ENCODE measurements at regions not wholly inside any gene's neighbourhood (a gene's known extent, or its start where the extent isn't known, plus 50 kb on each side); places are given as distances from the start of the nearest gene placed in this dataset.

DNA sequence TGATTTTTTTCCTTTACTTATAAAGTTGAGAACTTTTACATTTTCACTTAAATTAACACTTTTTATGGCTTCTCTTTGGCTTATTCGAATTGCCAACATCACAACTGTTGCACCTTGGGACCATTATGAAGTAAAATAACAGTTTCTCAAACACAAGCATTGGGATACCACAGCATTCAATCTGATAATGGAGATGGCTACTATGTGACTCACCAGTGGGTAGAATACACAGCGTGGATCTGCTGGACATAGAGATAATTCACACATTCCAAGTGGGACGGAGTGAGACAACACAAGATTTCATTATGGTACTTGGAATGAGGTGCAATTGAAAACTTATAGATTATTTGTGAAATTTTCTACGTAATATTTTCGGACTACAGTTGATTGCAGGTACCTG lies 68.0 kb downstream of the ADAMTS1 start:
- Mint-ChIP-seq H3K36me3 (no peaks in the 10 kb centered on the region), H3K4me1 (peaks cover 12% of the 10 kb centered on the region), H3K27ac (no peak overlapping the region), H3K4me3 (no peak overlapping the region), H3K27me3 (ENCODE audit: low read depth) (no peaks in the 10 kb centered on the region), H3K9me3 (peaks cover 5% of the 10 kb centered on the region)
- TF ChIP-seq, protein P1, sequence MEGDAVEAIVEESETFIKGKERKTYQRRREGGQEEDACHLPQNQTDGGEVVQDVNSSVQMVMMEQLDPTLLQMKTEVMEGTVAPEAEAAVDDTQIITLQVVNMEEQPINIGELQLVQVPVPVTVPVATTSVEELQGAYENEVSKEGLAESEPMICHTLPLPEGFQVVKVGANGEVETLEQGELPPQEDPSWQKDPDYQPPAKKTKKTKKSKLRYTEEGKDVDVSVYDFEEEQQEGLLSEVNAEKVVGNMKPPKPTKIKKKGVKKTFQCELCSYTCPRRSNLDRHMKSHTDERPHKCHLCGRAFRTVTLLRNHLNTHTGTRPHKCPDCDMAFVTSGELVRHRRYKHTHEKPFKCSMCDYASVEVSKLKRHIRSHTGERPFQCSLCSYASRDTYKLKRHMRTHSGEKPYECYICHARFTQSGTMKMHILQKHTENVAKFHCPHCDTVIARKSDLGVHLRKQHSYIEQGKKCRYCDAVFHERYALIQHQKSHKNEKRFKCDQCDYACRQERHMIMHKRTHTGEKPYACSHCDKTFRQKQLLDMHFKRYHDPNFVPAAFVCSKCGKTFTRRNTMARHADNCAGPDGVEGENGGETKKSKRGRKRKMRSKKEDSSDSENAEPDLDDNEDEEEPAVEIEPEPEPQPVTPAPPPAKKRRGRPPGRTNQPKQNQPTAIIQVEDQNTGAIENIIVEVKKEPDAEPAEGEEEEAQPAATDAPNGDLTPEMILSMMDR (IDR thresholded peaks at IDR 0.05; ENCODE audit: unreplicated experiment): no peak
- no peak for DNase-seq (ENCODE audit: low spot score in 2 of 2, unreplicated experiment in 2 of 2)

DNA sequence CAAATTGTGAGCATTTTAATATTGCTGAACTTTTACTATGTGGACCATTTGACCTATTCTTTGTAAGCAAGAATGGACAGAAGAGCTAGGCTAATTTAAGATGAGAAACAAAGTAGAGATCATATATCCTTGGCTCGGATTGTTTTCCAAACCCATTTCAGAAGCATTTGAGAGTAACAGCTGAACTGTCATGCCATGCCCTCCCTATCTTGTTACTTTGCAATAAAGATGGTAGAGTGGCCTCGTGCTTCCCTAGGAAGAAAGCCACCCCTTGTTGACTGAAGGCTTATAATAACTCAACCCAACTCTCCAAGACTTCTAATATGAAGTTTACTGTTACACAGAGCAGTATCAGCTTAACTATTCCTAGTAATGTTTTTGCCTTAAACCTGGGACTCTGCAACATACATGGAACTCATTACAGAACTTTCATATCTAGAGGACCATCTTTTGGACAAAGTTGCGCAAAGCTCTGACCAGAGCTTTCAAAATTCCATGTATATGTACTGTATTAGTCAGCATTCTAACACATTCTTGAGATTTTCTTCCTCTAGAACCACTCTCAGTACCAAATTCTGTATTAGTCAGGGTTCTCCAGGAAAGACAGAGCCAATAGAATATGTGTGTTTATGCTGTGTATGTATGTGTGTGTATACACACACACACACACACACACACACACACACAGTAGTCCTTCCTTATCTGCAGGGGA lies 68.7 kb downstream of the ADAMTS1 start:
- Mint-ChIP-seq H3K4me1 (peaks cover 17% of the 10 kb centered on the region), H3K9me3 (peaks cover 5% of the 10 kb centered on the region), H3K27me3 (ENCODE audit: low read depth) (no peaks in the 10 kb centered on the region), H3K4me3 (no peak overlapping the region), H3K27ac (no peak overlapping the region), H3K36me3 (no peaks in the 10 kb centered on the region)
- TF ChIP-seq, protein P1 (IDR thresholded peaks at IDR 0.05; ENCODE audit: unreplicated experiment): no peak
- DNase-seq (ENCODE audit: low spot score in 2 of 2, unreplicated experiment in 2 of 2): no peak

DNA sequence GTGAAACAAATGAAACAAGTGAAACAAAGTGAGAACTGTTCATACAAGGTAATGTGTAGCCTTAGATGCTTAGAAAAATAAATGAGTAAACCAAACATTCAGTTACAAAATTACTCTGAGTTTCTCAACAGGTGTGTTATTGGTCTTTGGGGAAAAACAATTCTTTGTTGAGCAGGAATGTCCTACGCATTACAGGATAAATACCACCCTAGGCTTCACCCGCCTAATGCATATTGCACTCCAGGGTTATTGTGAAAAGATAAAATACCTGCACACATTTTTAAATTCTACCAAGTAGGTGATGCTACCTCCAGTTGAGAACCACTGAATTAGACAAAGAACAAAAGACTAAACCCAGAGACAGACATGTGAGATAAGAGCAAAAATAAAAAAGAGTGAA lies 72.2 kb downstream of the ADAMTS1 start:
- DNase-seq (ENCODE audit: low spot score in 2 of 2, unreplicated experiment in 2 of 2): no peak
- H3K36me3 Mint-ChIP-seq: no peaks in the 10 kb centered on the region
- H3K4me1 Mint-ChIP-seq: peaks cover 26% of the 10 kb centered on the region
- TF ChIP-seq, protein P1 (IDR thresholded peaks at IDR 0.05; ENCODE audit: unreplicated experiment): no peak
- H3K27me3 Mint-ChIP-seq (ENCODE audit: low read depth): no peaks in the 10 kb centered on the region
- H3K4me3 Mint-ChIP-seq: no peak overlapping the region
- no peak overlapping the region for H3K27ac Mint-ChIP-seq
- H3K9me3 Mint-ChIP-seq: no peaks in the 10 kb centered on the region

DNA sequence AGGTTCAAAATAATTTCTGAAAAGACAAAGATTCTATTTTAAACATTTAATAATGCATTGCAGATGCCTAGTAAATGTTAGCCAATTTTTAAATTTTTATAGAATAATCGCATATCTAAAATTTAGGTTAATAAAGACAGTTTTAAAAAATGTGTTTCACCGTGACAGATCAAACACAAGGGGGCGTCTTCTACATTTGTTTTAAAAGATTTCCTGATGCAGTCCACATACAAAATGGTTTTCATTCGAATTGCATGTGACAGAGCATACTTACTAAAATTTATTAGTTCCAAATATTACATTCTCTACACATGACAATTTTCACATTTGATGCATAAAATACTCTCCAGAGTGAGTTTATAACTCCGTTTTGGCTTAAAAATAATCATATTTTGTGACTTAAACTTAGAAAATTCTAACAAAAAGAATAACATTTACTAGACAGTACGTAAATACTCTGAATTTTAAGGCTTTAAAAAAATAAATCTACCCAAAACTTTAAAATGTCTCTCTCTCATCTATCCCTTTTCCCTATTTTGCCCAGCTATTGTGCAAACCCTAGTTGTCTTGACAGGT lies 75.5 kb downstream of the ADAMTS1 start:
- TF ChIP-seq, protein P1 (IDR thresholded peaks at IDR 0.05; ENCODE audit: unreplicated experiment): peak; percentile 73
- Mint-ChIP-seq H3K27ac (no peak overlapping the region), H3K4me3 (no peak overlapping the region), H3K36me3 (no peaks in the 10 kb centered on the region), H3K9me3 (no peaks in the 10 kb centered on the region), H3K4me1 (peaks cover 15% of the 10 kb centered on the region), H3K27me3 (ENCODE audit: low read depth) (no peaks in the 10 kb centered on the region)
- no peak for DNase-seq (ENCODE audit: low spot score in 2 of 2, unreplicated experiment in 2 of 2)

DNA sequence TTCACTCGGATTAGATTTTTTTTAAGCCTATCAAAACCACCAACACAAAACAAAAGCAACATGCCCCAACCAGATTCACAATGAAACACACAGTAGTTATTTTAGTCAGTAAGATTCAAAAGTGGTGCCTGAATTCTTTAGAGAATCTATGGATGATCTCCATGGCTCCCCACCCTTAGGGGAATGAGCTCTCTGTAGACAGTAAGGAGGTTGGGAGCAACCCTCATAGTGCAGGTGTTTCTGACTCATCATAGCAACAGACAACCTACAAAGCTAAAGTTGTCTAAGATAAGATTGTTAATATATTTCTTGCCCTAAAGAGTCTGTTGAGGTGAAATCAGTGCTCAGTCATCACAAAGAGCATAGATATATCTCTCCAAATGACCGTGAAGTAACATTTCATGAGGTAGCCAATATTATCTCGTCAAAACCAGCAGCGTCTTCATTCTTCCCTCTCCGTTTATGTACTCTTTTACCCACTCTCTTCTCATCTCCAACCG lies 78.3 kb downstream of the ADAMTS1 start:
- Mint-ChIP-seq H3K36me3 (no peaks in the 10 kb centered on the region), H3K4me3 (no peak overlapping the region), H3K27me3 (ENCODE audit: low read depth) (no peaks in the 10 kb centered on the region), H3K27ac (no peak overlapping the region), H3K4me1 (peaks cover 13% of the 10 kb centered on the region), H3K9me3 (no peaks in the 10 kb centered on the region)
- no peak for DNase-seq (ENCODE audit: low spot score in 2 of 2, unreplicated experiment in 2 of 2)
- TF ChIP-seq, protein P1 (IDR thresholded peaks at IDR 0.05; ENCODE audit: unreplicated experiment): no peak

All from mesothelial cell of epicardium (in vitro differentiated cells).